ENCODE measurements at regions not wholly inside any gene's neighbourhood (a gene's known extent, or its start where the extent isn't known, plus 50 kb on each side); places are given as distances from the start of the nearest gene placed in this dataset.

GRCh38 chr3:174613173-174613572, 246.0 kb upstream of the NAALADL2 start:
- DNase-seq: no peak
- Histone ChIP-seq H3K27me3 (no peaks in the 10 kb centered on the region), H3K36me3 (no peaks in the 10 kb centered on the region), H3K9me3 (no peaks in the 10 kb centered on the region), H3K4me1 (no peaks in the 10 kb centered on the region), H3K27ac (no peak overlapping the region), H3K4me3 (no peak overlapping the region)
- 50% methylated on average over 1 of the region's 1 CpG; no CpG with 5 or more reads in 1 of the 2 donors for WGBS, 2 donors
- TF ChIP-seq, protein P1, sequence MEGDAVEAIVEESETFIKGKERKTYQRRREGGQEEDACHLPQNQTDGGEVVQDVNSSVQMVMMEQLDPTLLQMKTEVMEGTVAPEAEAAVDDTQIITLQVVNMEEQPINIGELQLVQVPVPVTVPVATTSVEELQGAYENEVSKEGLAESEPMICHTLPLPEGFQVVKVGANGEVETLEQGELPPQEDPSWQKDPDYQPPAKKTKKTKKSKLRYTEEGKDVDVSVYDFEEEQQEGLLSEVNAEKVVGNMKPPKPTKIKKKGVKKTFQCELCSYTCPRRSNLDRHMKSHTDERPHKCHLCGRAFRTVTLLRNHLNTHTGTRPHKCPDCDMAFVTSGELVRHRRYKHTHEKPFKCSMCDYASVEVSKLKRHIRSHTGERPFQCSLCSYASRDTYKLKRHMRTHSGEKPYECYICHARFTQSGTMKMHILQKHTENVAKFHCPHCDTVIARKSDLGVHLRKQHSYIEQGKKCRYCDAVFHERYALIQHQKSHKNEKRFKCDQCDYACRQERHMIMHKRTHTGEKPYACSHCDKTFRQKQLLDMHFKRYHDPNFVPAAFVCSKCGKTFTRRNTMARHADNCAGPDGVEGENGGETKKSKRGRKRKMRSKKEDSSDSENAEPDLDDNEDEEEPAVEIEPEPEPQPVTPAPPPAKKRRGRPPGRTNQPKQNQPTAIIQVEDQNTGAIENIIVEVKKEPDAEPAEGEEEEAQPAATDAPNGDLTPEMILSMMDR (IDR thresholded peaks at IDR 0.05): no peak
- TF ChIP-seq POLR2A (IDR thresholded peaks at IDR 0.05): no peak
- intact Hi-C loops (cut with DNase I): no loop called here

- no peak overlapping the region for H3K4me3 ChIP-seq
- H3K36me3 ChIP-seq: no peaks in the 10 kb centered on the region
- H3K4me1 ChIP-seq: no peaks in the 10 kb centered on the region
- WGBS, 2 donors: 52 to 56% methylated on average over 2 of the region's 2 CpGs
- no peaks in the 10 kb centered on the region for H3K27me3 ChIP-seq
- H3K9me3 ChIP-seq: no peaks in the 10 kb centered on the region
- DNase-seq: no peak
- intact Hi-C loops (cut with DNase I): no loop called here
- H3K27ac ChIP-seq: no peak overlapping the region
- TF ChIP-seq POLR2A (IDR thresholded peaks at IDR 0.05): no peak
- TF ChIP-seq, protein P1 (IDR thresholded peaks at IDR 0.05): no peak
Measured at GRCh38 chr3:174614036-174614435, 245.1 kb upstream of the NAALADL2 start.

DNA sequence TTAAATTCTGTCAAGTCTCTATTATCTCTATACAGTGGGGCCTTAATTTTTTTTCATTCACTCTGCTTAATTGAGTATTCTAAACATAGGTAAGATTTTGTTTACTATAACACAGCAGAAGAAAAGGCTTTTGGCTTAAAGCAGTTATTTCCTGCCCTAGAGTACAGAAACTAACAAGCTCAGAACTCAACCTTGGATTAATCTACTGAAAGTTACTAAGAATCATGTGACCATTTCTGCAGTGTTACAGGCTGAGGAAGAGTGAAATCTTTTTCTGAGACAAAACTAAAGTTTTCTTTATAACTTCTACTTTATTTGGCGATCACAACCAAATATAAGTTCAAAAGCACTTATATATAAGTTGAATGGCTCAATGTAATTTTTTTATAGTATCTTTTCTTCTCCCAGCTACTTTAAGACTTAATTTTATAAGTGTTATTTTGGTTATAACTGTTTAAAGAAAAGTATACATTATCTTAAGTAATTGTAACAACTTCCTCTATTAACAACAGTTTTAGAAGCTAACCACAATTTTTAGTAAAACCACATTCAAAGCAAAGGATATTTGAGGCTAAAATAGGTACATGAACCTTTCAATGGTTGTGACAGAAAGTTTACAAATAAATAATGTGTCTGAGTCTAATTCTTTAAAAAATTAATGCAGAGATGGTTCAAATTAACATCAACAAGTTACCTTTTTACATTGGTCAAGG, 240.6 kb upstream of the NAALADL2 start:
- Histone ChIP-seq H3K4me1 (no peaks in the 10 kb centered on the region), H3K27ac (no peak overlapping the region), H3K4me3 (no peak overlapping the region), H3K36me3 (no peaks in the 10 kb centered on the region), H3K27me3 (no peaks in the 10 kb centered on the region), H3K9me3 (no peaks in the 10 kb centered on the region)
- WGBS, 2 donors: 80% methylated on average over 1 of the region's 1 CpG
- intact Hi-C loops (cut with DNase I): no loop called here
- no peak for TF ChIP-seq POLR2A (IDR thresholded peaks at IDR 0.05)
- TF ChIP-seq, protein P1 (IDR thresholded peaks at IDR 0.05): no peak
- DNase-seq: no peak

GRCh38 chr3:174619239-174619638, 239.9 kb upstream of the NAALADL2 start:
- no peak overlapping the region for H3K27ac ChIP-seq
- H3K9me3 ChIP-seq: no peaks in the 10 kb centered on the region
- H3K36me3 ChIP-seq: no peaks in the 10 kb centered on the region
- no peaks in the 10 kb centered on the region for H3K4me1 ChIP-seq
- H3K27me3 ChIP-seq: no peaks in the 10 kb centered on the region
- DNase-seq: no peak
- TF ChIP-seq, protein P1 (IDR thresholded peaks at IDR 0.05): no peak
- TF ChIP-seq POLR2A (IDR thresholded peaks at IDR 0.05): no peak
- intact Hi-C loops (cut with DNase I): no loop called here
- H3K4me3 ChIP-seq: no peak overlapping the region

DNA sequence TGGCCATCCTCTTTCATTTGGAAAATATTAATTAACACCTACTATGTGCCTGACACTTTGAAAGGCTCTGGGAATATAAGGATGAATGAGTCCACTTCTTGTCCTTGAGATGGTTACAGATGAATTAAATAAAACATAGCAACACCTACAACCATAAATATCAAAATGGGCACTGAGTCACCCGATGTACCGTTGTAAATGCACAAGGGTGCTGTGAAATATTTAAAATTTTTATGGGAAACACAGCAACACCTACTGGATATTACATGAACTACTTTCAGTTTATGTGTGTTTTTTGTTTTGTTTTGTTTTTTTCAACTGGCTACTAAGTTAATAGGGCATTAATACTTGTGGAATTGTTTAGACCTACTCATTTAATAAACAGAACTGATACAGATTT, 239.0 kb upstream of the NAALADL2 start:
- DNase-seq: no peak
- H3K4me1 ChIP-seq: no peaks in the 10 kb centered on the region
- intact Hi-C loops (cut with DNase I): no loop called here
- WGBS, 2 donors: 42 to 48% methylated on average over 2 of the region's 2 CpGs
- H3K4me3 ChIP-seq: no peak overlapping the region
- no peaks in the 10 kb centered on the region for H3K27me3 ChIP-seq
- no peaks in the 10 kb centered on the region for H3K36me3 ChIP-seq
- no peaks in the 10 kb centered on the region for H3K9me3 ChIP-seq
- no peak for TF ChIP-seq POLR2A (IDR thresholded peaks at IDR 0.05)
- TF ChIP-seq, protein P1 (IDR thresholded peaks at IDR 0.05): peak in 1 of 6 experiments; percentile 38
- no peak overlapping the region for H3K27ac ChIP-seq

Measured in esophagus squamous epithelium (tissue), 5 donors.